Dermis microvascular lymphatic vessel endothelial cell (primary cell): ENCODE measurements at regions not wholly inside any gene's neighbourhood (a gene's known extent, or its start where the extent isn't known, plus 50 kb on each side); places are given as distances from the start of the nearest gene placed in this dataset.
A peak's percentile ranks its signal among the peaks of the same experiment; 100 is the strongest.

ENCODE experiments used
- DNase-seq, 2 donors: peaks; one replicate each; pipeline versions ENCODE4 v3.0.0 to v3.0.0-alpha.2; 2010; ENCODE audit warnings: low read depth in 2 of 2

DNA sequence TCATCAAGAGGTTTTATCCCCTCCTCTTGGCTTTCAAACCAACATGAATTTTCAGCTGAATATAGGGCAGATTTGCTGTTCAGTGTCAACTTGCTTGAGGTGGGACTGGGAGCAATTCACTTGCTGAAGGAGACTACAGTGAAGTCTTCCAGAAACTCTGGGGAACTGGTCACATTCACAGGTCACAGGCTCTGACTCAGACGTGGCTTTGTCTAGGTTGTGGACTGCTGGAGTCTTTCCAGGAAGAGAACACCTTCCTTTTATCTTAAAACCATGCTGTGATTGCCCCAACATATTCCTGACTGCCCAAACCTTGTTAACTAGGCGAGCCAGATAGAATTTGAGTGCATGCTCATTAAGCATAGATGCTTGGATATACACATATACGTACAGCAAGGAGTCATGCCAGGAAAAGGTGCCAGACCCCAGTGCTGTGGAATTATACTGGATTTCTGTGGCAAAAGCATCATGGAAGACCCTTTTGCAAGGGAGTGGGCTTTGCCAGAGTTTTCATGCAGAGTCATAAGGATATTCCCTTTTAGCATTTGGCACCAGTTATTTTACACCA, 399.1 kb upstream of the TBL1XR1 start:
- peak in 1 of 2 donors; percentile 60 for DNase-seq

DNA sequence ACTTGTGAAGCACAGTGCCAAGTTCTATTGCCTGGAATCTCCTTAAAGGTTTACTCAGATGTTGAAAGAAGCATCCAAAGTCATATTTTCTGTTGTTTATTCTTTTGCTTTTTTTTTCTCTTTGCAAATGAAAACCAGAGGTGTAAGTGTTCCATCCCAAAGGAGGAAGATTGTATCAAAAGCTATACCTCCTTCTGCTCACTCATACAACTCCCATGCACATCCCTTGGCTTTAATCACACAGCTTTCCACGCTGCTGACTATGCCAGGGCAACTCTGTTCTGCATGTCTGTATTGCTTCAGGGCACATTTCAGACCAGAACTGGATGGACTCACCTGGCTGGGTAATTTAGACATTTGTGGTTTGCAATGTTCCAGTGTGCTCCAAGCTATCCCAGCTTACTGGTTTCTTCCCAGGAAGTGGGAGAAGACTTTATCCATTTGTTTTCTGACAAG, 399.6 kb upstream of the TBL1XR1 start:
- no peak for DNase-seq

DNA sequence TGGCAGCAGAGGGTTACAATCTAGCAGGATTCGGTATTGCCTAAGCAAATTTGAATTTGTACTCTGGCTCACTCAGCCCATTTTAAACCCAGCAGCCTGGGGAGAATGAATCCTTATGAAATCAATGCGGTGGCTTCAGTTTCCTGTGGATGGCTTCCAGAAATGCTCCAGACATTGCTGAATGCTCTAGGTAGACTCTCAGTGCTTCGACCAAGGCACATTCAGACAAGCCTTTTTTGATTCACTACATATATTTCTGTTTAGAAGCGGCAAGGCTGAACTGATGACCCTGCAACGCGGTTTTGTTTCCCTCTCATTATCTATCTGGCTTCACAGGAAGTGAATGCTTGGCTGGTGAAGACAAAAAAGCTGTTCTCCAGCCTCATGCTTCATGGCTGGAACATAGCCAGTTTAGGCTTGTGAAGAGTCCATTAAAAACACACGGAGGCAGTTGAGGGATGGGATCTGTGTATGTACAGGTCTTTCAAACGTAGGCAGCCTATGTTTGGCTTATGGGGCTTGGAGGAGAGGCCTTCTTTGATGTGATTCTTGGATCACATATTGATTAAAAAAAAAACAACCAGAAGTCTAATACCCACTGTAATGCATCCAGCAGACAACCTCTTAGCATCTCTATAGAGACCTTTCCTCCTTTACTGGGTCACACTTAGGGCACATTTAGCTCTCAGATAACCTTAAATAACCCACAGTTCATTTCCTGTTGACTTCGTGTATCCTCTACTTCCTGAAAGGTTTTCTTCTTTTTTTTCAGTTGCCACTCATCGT, 400.2 kb upstream of the TBL1XR1 start:
- peak; percentile 82 to 88 for DNase-seq

DNA sequence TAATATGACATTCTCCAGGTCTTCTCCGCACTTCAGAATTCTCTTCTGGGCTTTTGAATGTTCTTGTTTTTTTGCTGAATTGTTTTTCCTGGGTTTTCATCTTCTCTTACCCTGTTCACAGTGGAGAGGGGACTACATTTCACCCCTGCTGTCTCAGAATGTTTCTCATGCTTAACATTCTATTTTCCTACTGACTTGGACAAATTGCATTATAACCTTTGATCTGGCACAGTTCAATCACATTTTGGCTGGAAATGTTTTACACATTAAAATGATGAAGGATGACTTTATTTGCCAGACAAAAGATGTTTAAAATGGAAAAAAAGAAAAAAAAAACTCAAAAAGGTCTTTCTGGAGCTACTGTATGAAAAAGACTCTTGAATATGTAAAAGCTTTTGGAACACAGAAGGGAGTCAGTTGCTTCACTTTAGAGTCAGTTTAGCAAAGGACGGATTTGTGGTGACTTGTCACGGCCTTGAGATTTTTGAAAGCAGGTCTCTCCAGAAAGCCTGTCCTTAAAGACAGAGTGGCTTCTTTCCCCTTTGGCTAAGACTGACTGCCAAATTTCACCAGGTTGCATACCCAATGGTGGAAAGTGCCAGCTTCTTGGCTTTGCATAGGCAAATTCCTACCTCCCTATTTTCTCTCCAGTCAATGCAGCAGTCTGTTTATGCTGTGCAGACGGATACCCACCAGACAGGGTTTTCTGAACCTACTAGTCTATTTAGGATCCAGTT, 401.0 kb upstream of the TBL1XR1 start:
- no peak for DNase-seq

DNA sequence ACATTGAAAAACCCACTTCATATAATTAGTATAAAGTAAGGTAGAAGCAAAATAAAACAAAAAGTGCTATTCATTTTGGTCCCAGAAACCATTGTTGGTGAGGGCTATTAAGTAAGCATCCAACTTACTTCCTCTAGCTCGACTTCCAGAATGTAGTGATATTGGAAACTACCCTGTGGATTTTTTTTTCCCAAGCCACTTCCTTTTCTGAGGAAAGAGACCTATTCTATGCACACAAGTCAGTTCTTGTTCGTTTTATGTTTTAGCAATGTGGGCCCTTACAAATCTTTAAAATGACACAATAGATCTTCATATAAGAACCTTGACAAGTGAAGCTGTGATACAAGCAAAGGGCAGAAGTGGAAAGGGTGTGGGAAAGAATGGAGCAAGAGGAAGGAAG, 402.0 kb upstream of the TBL1XR1 start:
- DNase-seq: no peak

DNA sequence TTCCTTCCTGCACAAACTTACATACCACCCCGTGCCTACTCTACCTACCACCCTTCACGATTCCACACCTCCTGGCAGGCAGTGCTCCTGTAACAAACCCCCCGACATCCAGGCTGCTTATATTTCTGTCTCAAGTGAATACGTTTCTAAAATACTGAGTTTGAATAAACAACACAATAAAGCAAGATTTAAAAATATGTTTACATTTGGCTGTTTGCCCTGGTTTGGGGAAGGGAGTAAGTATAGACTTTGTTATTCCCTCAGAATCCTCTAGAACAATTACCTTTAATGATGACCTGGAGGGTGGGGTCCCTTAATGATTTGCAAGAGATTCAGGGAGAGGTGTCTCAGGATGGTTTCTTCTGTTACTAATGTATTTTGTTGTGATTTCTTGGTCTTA, 402.6 kb upstream of the TBL1XR1 start:
- no peak for DNase-seq

DNA sequence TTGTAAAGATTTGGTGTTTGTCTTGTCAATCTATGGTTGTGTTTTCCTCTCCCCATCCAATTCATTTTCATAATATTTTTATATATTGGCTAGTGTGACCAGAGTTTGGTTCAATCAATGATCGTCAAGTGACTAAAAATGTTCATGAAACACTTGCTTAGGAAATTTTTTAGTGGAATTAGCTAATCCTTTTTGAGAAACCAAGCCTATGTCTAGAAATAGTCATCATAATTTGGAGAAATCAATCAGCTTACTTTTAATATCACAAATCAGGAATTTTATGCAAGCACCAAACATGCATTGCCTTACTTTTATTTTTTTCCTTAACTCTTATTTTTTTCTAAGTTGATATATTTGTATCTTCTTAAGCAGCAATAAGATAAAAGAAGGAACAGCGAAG, 403.1 kb upstream of the TBL1XR1 start:
- no peak for DNase-seq

DNA sequence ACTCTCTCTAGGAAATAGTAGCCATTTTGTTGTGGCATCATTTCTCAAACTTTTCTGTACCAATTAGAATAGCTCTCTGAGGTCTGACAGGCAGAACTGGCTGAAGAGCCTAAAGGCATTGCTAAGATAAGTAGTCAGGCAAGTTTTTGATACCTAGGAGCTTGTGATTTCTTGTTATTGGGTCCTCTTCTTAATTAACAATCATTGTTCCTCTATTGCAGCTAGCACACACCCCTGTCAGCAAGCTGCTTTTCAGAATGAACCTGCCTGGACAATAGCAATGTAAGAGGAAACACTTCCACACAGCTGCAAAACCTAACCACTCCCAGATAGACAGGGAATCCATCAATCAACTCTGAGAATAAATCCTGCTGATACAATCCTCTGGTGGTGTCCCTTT, 403.9 kb upstream of the TBL1XR1 start:
- DNase-seq: peak in 1 of 2 donors; percentile 34

DNA sequence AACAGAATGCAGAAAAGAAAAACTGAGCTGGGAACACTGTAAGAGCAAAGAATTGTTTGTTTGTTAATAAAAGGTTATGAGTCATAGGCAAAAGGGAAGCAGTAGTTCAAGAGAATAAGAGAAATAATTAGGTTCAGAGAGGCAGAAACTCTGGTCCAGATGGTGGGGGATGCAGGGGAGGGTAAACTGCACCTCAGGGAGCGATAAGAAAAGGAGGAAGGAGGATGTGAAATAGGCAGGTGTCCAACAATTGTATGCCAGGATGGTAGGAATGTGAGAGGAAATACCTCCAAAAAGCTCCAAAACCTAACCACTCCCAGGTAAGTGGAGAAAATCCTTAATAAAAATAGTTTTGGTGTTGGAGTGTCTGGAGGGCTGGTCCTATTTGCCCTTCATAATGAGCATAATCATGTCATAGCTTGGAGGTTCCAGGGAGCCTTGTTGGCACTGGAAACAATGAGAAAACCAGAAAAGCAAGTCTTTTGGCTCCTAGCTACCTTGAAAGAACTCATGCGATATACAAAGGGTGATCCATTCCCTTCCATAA, 405.4 kb upstream of the TBL1XR1 start:
- DNase-seq: peak in 1 of 2 donors; percentile 61

DNA sequence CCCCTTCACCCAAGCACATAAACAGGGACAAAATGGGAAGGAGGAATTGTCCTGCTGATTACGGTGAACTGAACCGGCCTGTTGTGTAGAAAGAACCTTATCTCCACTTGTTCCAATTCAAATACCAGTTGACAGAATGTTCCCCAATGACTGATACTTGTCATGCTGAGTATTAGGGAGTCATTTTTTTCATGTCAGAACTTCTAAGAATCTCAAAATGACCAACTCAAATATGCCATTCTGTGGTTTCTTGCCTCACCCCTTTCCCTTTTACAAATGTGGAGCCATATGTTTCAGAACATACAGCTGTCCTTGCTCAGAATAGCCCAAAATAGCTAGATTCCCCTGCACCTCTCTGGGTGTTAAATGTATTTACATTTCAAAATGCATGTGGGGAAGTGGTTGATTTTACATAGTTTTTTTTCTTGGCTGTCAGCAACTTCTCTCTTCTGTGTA, 405.9 kb upstream of the TBL1XR1 start:
- no peak for DNase-seq

DNA sequence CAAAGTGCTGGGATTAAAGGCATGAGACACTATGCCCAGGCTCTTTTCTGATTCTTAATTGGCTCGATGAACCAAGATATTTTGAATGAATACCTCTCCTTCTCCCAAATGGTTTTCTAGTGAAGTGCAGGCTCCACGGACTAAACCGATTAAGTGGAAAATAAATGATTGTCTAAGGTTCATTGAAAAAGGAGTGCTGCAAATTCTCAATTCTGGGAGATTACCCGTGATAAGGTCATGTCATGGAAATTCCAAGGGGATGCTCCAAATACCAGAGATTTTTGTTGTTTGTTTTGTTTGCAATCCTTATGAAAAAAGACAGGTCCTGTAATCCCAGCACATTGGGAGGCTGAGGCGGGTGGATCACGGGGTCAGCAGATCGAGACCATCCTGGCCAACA, 406.9 kb upstream of the TBL1XR1 start:
- DNase-seq: no peak

DNA sequence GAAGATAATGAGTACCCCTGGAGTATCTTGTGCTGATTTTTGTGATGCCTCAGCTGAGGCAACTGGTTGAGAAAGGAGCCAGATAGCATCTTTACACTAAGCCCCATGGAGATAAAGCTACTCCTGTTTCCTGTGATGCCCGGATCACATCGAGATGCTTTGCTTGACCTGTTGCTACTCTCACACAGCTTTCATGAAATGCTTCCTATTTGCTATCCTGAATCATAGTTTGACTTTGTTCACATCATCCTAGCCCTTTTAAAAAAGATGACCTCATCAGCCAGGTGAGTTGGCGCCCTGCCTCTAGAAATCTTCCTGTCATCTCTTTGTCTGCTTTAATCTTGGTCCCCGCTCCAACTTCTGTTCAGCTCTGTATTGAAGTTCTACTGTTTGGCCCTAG, 409.6 kb upstream of the TBL1XR1 start:
- peak in 1 of 2 donors; percentile 37 for DNase-seq

DNA sequence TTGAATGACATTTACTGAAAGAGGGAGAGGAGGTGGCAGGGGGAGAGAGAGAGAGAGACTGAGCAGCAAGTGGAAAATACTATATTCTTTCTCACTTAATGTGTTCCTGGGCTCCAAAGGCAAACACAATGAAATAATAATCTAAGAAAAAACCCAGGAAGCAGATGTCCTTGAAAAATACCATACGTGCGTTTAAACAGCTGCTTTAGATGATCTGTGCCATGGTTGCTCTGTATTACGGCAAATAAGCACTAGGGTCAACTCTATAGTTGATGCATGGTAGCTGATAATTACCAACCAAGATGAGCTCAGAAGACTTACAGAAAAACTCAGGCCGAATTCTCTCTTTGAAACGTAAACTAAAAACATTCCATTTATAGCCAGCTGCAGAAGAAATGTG, 410.3 kb upstream of the TBL1XR1 start:
- no peak for DNase-seq

DNA sequence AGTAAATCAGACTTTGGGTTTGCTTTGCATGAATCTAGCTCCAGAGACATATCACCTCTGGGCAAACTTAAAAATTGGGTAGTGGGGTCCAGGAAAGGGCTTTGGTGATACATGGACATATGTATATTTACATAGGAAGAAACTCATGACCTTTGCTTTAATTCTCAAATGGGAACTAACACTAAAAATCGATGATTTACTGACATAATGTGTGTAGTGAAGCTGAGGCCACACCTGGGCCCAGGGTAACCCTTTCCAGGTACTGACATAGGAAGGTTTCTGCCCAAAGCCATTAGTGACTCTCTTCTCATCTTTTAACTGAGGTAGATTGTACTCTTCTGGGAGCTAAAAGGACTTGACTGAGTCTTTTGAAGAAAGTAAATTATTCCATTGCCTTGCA, 411.2 kb upstream of the TBL1XR1 start:
- no peak for DNase-seq

DNA sequence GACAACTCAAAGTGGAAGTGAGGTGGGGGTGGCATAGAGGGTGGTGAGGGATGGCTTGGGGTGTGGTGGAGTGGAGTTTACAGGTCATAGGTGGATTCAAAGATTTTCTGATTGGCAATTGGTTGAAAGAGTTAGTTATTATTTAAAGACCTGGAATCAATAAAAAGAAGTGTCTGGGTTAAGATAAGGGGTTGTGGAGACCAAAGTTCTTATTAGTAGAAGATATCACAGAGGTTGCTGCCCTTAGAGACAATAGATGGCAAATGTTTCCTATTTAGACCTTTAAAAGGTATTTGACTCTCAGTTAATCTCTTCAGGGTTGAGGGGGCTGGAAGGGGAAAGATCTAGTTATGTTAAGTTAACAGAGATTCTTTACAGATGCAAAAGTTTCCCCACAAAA, 412.3 kb upstream of the TBL1XR1 start:
- DNase-seq: no peak

DNA sequence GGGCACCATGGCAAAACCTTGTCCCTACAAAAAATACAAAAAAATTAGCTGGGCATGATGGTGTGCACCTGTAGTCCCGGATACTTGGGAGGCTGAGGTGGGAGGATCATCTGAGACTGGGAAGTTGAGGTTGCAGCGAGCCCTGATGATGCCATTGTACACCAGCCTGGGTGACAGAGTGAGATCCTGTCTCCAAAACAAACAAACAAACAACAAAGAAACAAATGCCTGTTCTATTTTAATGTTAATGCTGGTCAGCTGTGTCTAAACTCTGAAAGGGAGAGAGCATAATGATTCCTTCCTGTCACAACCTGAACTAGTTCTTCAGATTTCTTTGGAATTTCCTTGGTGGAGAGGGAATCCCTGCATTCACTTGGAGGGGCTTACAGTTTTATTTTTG, 413.0 kb upstream of the TBL1XR1 start:
- DNase-seq: no peak

DNA sequence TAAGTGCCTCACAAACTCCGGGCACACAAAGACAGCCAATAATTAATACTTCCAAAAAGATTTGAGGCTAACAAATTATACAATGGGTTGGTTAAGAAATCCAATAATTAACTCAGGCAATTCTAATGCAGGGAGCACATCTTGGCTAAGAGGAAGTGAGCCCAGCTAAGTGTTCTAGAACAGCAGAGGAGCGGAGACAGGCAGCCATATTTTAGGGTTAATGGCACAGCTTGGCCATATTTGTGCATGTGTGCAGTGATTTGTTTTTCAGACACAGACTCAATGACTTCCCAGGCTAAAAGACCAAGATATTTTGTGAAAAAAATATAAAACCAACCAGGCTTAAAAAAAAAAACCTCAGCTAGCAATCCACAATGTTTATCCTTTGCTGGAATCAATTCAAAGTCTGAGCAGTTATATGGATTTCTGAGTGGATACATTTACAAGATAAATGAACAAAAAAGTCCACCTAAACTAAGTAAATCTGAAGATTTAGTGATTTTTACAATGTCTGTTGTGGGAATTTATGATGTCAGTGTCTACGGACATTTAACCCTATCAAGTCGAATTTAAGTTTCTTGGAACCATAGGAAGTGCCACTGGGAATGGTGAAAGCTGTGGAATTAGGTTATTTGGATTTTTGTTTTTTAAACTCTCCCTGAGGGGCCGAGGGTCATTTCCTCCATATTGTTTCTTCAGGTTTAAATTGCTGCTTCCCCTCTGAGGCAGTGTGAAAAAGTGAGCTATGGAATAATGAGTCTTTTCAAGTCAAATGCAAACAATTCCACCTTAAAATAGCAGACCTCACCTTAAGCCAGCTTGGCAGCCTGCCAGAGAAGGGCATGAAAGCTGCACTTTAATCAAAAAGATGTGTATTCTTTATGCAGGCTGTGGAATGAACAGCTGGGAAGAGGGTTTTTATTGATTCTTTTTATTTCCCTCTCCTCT, 413.7 kb upstream of the TBL1XR1 start:
- peak in 1 of 2 donors; percentile 80 for DNase-seq

DNA sequence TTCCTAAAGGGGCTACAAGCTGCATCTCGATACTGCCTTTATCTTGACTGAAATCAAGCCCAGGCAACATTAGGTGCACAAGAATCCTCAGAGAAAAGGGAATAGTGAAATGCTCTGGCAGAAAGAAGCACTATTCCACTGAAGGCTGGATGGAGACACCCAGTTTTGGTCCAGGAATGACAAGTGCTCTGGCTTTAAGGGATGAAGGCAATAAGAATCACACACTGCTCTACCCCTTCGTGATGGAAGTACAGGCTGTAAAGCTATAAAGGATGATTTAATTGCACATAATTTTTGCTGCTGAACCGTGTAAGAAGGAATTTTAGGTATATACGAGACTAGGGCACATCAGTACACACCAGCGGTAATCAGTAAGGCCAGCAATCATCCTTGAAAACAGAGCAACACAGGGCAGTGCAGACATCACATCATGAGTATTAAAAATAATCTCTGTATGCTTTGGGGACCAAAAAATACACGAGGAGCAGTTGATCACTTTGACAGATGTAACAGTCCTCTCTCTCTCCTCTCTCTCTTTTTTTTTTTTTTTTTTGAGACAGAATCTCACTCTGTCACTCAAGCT, 414.6 kb upstream of the TBL1XR1 start:
- no peak for DNase-seq

DNA sequence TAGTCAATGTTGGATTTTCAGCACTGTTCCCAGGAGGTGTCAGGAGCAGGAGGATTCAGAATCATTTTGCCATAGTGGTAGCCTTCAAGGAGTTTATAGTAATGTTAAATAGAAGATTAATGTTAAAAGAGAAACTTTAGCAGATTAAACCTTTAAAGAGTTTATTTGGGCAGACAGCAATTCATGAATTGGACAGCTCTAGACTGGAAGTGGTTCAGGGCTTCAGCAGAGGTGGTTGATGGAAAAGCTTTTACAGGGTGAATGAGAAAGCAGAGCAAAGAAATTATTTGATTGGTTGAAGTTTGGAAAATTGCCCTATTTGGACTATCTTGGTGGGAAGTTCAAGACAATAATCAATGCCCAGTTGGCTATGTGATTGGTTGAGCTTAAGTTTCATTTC, 416.6 kb upstream of the TBL1XR1 start:
- DNase-seq: no peak

DNA sequence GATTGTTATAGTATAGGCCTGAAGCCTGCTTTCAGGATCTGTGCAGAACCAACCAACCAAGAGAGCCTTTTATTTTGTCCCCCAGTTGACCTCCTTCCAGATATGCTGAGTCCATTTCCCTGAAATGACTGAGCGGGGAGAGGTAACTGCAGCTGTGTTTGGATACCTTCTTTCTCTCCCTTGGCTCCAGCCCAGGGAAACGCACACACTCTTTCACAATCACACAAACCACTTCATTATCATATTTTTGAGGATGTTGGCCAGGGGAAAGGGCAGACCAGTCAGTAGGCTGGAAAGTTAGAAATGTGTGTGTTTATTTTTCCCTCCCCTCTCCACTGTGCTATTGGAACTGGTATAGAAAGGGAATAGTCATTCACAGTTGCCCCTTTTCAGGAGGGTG, 417.7 kb upstream of the TBL1XR1 start:
- DNase-seq: peak; percentile 88 to 94
